Activated CD4-positive, alpha-beta T cell treated with anti-CD3 and anti-CD28 coated beads for 36 hours (primary cell): ENCODE measurements at regions not wholly inside any gene's neighbourhood (a gene's known extent, or its start where the extent isn't known, plus 50 kb on each side); places are given as distances from the start of the nearest gene placed in this dataset.

Source experiments
- ATAC-seq: fragments of 200-7000 bp; cut with Tn5 transposase; one replicate; pipeline ENCODE4 v1.10.0; 2021; ENCODE audit warnings: mild to moderate bottlenecking, moderate library complexity
- CTCF ChIA-PET: fragments of 350-600 bp; sonication (Branson Sonifier 250); formaldehyde crosslinking; loops from one replicate; lab custom pipeline; 2021; ENCODE audit warnings: antibody characterized with exemption; lab: Charles Lee
- POLR2A ChIA-PET: fragments of 350-600 bp; sonication (Branson Sonifier 250); formaldehyde crosslinking; loops from one replicate; lab custom pipeline; 2021; ENCODE audit warnings: antibody characterized with exemption, inconsistent platforms; lab: Charles Lee
- DNase-seq: peaks from one replicate; pipeline ENCODE4 v3.0.0-alpha.2; 2020
- H3K27ac Mint-ChIP-seq: one replicate; pipeline ENCODE4 v1.8.0; 2021; ENCODE audit warnings: mixed read lengths
- H3K27me3 Mint-ChIP-seq: one replicate; pipeline ENCODE4 v1.8.0; 2021; ENCODE audit warnings: mixed read lengths
- H3K36me3 Mint-ChIP-seq: one replicate; pipeline ENCODE4 v1.8.0; 2021; ENCODE audit warnings: low read depth, mixed read lengths
- H3K4me1 Mint-ChIP-seq: one replicate; pipeline ENCODE4 v1.8.0; 2021; ENCODE audit warnings: mixed read lengths
- H3K4me3 Mint-ChIP-seq: one replicate; pipeline ENCODE4 v1.8.0; 2021; ENCODE audit warnings: mild to moderate bottlenecking, moderate library complexity, mixed read lengths
- H3K9me3 Mint-ChIP-seq: one replicate; pipeline ENCODE4 v1.8.0; 2021; ENCODE audit warnings: low read depth, mixed read lengths
- intact Hi-C, 2 experiments: fragments of 100-400 bp; cut with DNase I in 1 of 2; cut with micrococcal nuclease in 1 of 2; formaldehyde crosslinking; loops; one replicate each; pipeline versions ENCODE4 v1.14.2 to v1.15.1; 2022 to 2024; cut with DNase I, micrococcal nuclease

GRCh38 chr18:73942081-73942625, 205.5 kb downstream of the FBXO15 start:
- POLR2A ChIA-PET, result no interaction called here
- H3K27me3 Mint-ChIP-seq, result no peaks in the 10 kb centered on the region
- ATAC-seq, result no peak
- CTCF ChIA-PET, result no interaction called here
- no peak for DNase-seq
- no peaks in the 10 kb centered on the region for H3K36me3 Mint-ChIP-seq
- H3K27ac Mint-ChIP-seq, result no peak overlapping the region
- H3K4me3 Mint-ChIP-seq, result no peak overlapping the region
- H3K4me1 Mint-ChIP-seq, result peaks cover 3% of the 10 kb centered on the region
- H3K9me3 Mint-ChIP-seq, result no peaks in the 10 kb centered on the region
- intact Hi-C loops, result no loop called here

GRCh38 chr18:73940721-73941120, 206.9 kb downstream of the FBXO15 start:
- Mint-ChIP-seq H3K27me3 (no peaks in the 10 kb centered on the region), H3K4me1 (peaks cover 3% of the 10 kb centered on the region), H3K36me3 (no peaks in the 10 kb centered on the region), H3K9me3 (no peaks in the 10 kb centered on the region), H3K27ac (no peak overlapping the region), H3K4me3 (no peak overlapping the region)
- intact Hi-C loops, result no loop called here
- DNase-seq (no peak), ATAC-seq (no peak)
- CTCF ChIA-PET, result no interaction called here
- POLR2A ChIA-PET, result no interaction called here

DNA sequence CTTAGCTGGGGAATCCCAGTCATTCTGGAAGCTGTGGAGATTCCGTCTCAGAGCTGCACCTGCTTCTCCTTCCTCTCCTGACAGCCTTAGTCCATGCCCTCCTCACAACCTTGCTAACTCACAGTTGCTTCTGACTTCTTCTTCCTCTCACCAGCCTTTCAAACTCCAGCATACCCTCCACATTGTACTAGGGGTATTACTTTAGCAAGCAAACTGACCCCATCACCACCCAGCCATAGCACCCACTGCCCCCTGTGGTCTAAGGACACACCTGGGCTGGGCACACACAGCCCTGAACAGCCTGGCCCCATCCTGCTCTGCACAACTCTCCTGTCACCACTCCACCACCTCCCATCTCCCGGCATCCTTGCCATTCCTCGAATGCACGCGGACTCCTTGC, 208.2 kb downstream of the FBXO15 start:
- H3K4me3 Mint-ChIP-seq, result no peak overlapping the region
- intact Hi-C loops, result no loop called here
- no peaks in the 10 kb centered on the region for H3K27me3 Mint-ChIP-seq
- DNase-seq (no peak), ATAC-seq (no peak)
- H3K4me1 Mint-ChIP-seq, result no peaks in the 10 kb centered on the region
- no peaks in the 10 kb centered on the region for H3K36me3 Mint-ChIP-seq
- H3K27ac Mint-ChIP-seq, result no peak overlapping the region
- no peaks in the 10 kb centered on the region for H3K9me3 Mint-ChIP-seq
- POLR2A ChIA-PET, result no interaction called here
- CTCF ChIA-PET, result no interaction called here

DNA sequence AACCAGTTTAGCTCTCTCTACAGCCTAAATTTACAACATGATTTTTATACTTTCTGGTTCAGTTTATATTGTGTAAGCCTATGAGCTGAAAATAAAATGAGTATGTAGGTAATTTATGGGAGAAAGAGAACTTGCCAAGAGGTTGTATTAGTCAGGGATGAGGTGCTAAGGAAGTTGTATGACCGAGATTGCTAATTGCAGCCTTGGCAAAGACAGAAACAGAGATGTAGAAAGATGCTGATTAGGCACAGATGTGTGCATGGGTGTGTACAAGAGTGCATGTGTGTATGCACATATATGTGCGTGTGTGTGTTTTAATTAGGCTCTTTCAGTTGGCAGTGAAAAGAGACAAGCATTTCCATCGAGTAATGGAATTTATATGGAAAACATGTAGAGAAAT, 213.9 kb downstream of the FBXO15 start:
- H3K4me1 Mint-ChIP-seq, result no peaks in the 10 kb centered on the region
- intact Hi-C loops, result no loop called here
- H3K4me3 Mint-ChIP-seq, result no peak overlapping the region
- H3K27me3 Mint-ChIP-seq, result no peaks in the 10 kb centered on the region
- ATAC-seq (no peak), DNase-seq (no peak)
- no peak overlapping the region for H3K27ac Mint-ChIP-seq
- POLR2A ChIA-PET, result no interaction called here
- H3K36me3 Mint-ChIP-seq, result no peaks in the 10 kb centered on the region
- CTCF ChIA-PET, result no interaction called here
- H3K9me3 Mint-ChIP-seq, result no peaks in the 10 kb centered on the region

GRCh38 chr18:73932976-73933375, 214.7 kb downstream of the FBXO15 start:
- intact Hi-C loops, result no loop called here
- ATAC-seq (no peak), DNase-seq (no peak)
- POLR2A ChIA-PET, result no interaction called here
- Mint-ChIP-seq H3K27me3 (no peaks in the 10 kb centered on the region), H3K36me3 (no peaks in the 10 kb centered on the region), H3K27ac (no peak overlapping the region), H3K4me3 (no peak overlapping the region), H3K4me1 (no peaks in the 10 kb centered on the region), H3K9me3 (no peaks in the 10 kb centered on the region)
- CTCF ChIA-PET, result interaction anchor here (0.6 kb wide), 1 partner anchor 619 kb away, joined by 3 read pairs; no protein-coding TSS in a partner anchor

DNA sequence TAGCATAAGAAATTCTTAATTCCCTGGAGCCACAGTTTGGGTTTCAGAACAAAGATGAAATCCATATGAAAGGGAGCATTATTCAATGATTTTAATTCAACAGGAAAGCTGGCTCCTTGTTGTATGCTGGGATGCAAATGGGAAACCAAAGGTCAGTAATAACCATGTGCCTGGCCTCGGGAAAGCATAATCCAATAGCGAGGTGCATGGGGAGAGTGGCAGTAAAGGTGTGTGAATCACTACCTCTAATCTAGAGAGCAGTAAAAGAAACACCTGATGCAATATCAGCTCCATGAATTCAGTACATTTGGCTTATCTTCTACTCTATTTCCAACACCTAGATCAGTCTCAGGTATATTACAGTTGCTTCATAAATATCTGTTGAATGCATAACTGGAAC, 220.1 kb downstream of the FBXO15 start:
- CTCF ChIA-PET, result no interaction called here

GRCh38 chr18:73924836-73925235, 222.8 kb downstream of the FBXO15 start:
- no peak overlapping the region for H3K4me3 Mint-ChIP-seq
- H3K27ac Mint-ChIP-seq, result no peak overlapping the region
- H3K9me3 Mint-ChIP-seq, result no peaks in the 10 kb centered on the region
- ChIA-PET POLR2A (no interaction called here), CTCF (no interaction called here)
- intact Hi-C loops, result no loop called here
- H3K27me3 Mint-ChIP-seq, result peaks cover 8% of the 10 kb centered on the region
- ATAC-seq, result no peak
- DNase-seq, result no peak
- no peaks in the 10 kb centered on the region for H3K36me3 Mint-ChIP-seq
- H3K4me1 Mint-ChIP-seq, result no peaks in the 10 kb centered on the region

More for the DNA sequence above, 220.1 kb downstream of the FBXO15 start:
- Mint-ChIP-seq H3K36me3 (no peaks in the 10 kb centered on the region), H3K4me3 (no peak overlapping the region), H3K27ac (no peak overlapping the region), H3K27me3 (peaks cover 5% of the 10 kb centered on the region), H3K4me1 (no peaks in the 10 kb centered on the region), H3K9me3 (no peaks in the 10 kb centered on the region)
- ATAC-seq (no peak), DNase-seq (no peak)
- POLR2A ChIA-PET, result no interaction called here
- intact Hi-C loops, result no loop called here

DNA sequence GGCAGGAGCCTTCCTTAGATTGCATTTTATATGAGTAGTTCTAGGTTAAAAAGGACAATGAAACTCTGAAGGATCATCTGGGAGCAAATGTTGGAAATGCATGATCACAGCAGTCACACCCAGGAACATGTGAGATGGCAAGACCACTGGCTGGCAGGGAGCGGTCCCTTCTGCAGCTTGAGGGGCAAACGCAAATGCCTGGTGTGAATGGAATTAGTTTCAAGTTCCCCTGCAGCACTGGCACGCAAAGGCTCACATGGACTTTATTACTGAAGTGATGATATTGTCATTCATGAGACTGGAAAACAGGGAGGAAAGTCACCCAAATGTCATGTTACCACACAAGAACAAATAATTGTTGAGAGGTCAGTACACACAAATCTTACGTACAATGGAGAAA, 223.3 kb downstream of the FBXO15 start:
- no peak overlapping the region for H3K4me3 Mint-ChIP-seq
- H3K9me3 Mint-ChIP-seq, result no peaks in the 10 kb centered on the region
- ChIA-PET CTCF (no interaction called here), POLR2A (no interaction called here)
- intact Hi-C loops, result no loop called here
- no peak for DNase-seq
- peaks cover 8% of the 10 kb centered on the region for H3K27me3 Mint-ChIP-seq
- no peaks in the 10 kb centered on the region for H3K4me1 Mint-ChIP-seq
- ATAC-seq, result no peak
- no peaks in the 10 kb centered on the region for H3K36me3 Mint-ChIP-seq
- no peak overlapping the region for H3K27ac Mint-ChIP-seq

GRCh38 chr18:73923866-73924265, 223.8 kb downstream of the FBXO15 start:
- no peak overlapping the region for H3K4me3 Mint-ChIP-seq
- no peaks in the 10 kb centered on the region for H3K9me3 Mint-ChIP-seq
- H3K27ac Mint-ChIP-seq, result no peak overlapping the region
- DNase-seq (no peak), ATAC-seq (no peak)
- no peaks in the 10 kb centered on the region for H3K36me3 Mint-ChIP-seq
- intact Hi-C loops, result no loop called here
- POLR2A ChIA-PET, result no interaction called here
- no peaks in the 10 kb centered on the region for H3K4me1 Mint-ChIP-seq
- CTCF ChIA-PET, result no interaction called here
- H3K27me3 Mint-ChIP-seq, result peaks cover 8% of the 10 kb centered on the region

DNA sequence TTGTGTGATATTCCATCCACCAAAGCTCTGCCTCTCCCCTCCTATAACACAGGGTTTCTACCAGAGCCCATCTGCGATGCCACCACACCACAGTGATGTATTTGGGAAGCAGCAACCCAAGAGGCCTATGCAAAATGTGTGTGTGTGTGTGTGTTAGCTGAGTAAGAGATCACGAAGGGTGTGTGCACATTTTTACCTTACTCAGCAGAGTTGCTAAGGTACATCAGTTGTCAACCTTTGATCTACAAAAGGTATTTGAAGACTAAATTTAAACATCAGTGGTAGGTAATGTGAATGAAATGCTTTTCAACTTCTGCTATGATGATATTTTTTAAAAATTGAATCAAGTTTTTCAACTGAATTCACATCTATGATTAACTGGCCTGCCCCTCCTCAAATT, 227.6 kb downstream of the FBXO15 start:
- Mint-ChIP-seq H3K27ac (no peak overlapping the region), H3K27me3 (peaks cover 8% of the 10 kb centered on the region), H3K36me3 (no peaks in the 10 kb centered on the region), H3K4me1 (no peaks in the 10 kb centered on the region), H3K4me3 (no peak overlapping the region), H3K9me3 (no peaks in the 10 kb centered on the region)
- intact Hi-C loops, result no loop called here
- no peak for ATAC-seq
- DNase-seq, result no peak
- ChIA-PET POLR2A (no interaction called here), CTCF (interaction anchor here (0.9 kb wide), 1 partner anchor 35 kb away, joined by 3 read pairs; no protein-coding TSS in a partner anchor)

DNA sequence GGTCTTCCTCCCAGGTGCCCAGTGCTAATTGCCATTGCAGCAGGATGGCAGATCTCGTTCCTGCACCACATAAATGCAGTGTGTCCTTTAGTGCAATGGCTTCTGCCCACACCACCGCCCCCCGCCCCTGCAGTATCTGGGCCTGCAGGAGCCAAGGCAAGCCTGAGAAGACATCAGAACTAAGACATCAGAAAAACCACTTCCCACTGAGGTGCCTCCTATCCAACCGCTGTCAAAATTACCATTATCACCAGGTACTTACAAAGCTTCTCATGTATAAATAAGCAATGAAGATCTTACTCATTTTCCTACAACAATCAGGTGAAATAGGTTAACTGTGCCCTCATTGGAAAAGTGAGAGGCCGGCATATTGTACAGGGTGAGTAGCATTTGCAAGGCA, 228.8 kb downstream of the FBXO15 start:
- POLR2A ChIA-PET, result no interaction called here
- H3K4me3 Mint-ChIP-seq, result no peak overlapping the region
- no peaks in the 10 kb centered on the region for H3K4me1 Mint-ChIP-seq
- ATAC-seq (no peak), DNase-seq (no peak)
- CTCF ChIA-PET, result no interaction called here
- no peaks in the 10 kb centered on the region for H3K36me3 Mint-ChIP-seq
- H3K9me3 Mint-ChIP-seq, result no peaks in the 10 kb centered on the region
- no peak overlapping the region for H3K27ac Mint-ChIP-seq
- peaks cover 6% of the 10 kb centered on the region for H3K27me3 Mint-ChIP-seq
- intact Hi-C loops, result no loop called here

DNA sequence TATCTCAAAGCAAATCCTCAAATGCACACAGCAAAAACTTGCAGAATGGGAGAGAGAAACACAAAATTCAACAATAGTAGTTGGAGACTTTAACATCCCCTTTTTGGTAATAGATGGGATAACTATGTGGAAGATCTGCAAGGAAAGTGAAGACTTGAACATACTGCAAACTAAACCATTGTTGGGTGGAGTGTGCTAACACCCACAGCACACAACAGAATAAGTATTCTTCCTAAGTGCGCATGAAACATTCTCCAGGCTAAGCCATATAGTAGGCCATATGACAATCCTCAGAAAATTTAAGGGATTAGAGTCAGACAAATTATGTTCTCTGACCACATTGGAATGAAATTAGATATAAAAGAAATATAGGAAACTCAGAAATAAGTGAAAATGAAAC, 230.6 kb downstream of the FBXO15 start:
- no peaks in the 10 kb centered on the region for H3K4me1 Mint-ChIP-seq
- ATAC-seq (no peak), DNase-seq (no peak)
- no peak overlapping the region for H3K4me3 Mint-ChIP-seq
- H3K36me3 Mint-ChIP-seq, result no peaks in the 10 kb centered on the region
- H3K9me3 Mint-ChIP-seq, result no peaks in the 10 kb centered on the region
- no peak overlapping the region for H3K27ac Mint-ChIP-seq
- ChIA-PET CTCF (no interaction called here), POLR2A (no interaction called here)
- peaks cover 8% of the 10 kb centered on the region for H3K27me3 Mint-ChIP-seq
- intact Hi-C loops, result no loop called here

- ChIA-PET CTCF (no interaction called here), POLR2A (no interaction called here)
- Mint-ChIP-seq H3K9me3 (no peaks in the 10 kb centered on the region), H3K36me3 (no peaks in the 10 kb centered on the region), H3K4me3 (no peak overlapping the region), H3K4me1 (no peaks in the 10 kb centered on the region), H3K27me3 (peaks cover 9% of the 10 kb centered on the region), H3K27ac (no peak overlapping the region)
- DNase-seq (no peak), ATAC-seq (no peak)
- intact Hi-C loops, result no loop called here
These were observed 234.1 kb downstream of the FBXO15 start for GRCh38 chr18:73913505-73913904.
